ENCODE measurements at regions not wholly inside any gene's neighbourhood (a gene's known extent, or its start where the extent isn't known, plus 50 kb on each side); places are given as distances from the start of the nearest gene placed in this dataset.

- no peak overlapping the region for H4K8ac ChIP-seq (ENCODE audit: extremely low read depth, insufficient read depth, low read length)
Measured at GRCh38 chr3:26029321-26029720, 239.4 kb downstream of the OXSM start.

More at GRCh38 chr3:26029321-26029720, 239.4 kb downstream of the OXSM start:
- H4K20me1 ChIP-seq (replicated peaks in 1 of 2; ENCODE audit: control insufficient read depth in 1 of 2, insufficient read depth in 2 of 2, low read length in 2 of 2), result no peaks in the 10 kb centered on the region
- H4K91ac ChIP-seq (replicated peaks; ENCODE audit: insufficient read length, low read length), result no peak overlapping the region
- H3K56ac ChIP-seq (replicated peaks; ENCODE audit: insufficient read length, low read depth, low read length), result no peak overlapping the region
- H2BK12ac ChIP-seq (ENCODE audit: low read depth, low read length), result no peak overlapping the region
- no peak overlapping the region for H3K14ac ChIP-seq (ENCODE audit: insufficient read length)
- H3K79me1 ChIP-seq (ENCODE audit: low read depth, low read length), result no peaks in the 10 kb centered on the region
- no peak overlapping the region for H4K5ac ChIP-seq (ENCODE audit: insufficient read length, low read depth, low read length)
- WGBS, 2 experiments (ENCODE audit: extremely low coverage in 1 of 2, insufficient coverage in 1 of 2, insufficient read length in 1 of 2, insufficient replicate concordance in 2 of 2, low coverage in 1 of 2, low lambda C conversion rate in 2 of 2, missing lambda C conversion rate in 1 of 2), result 88% methylated on average over 2 of the region's 2 CpGs; no CpG with 5 or more reads in 1 of the 2 experiments
- TF ChIP-seq FOSL1 (IDR thresholded peaks at IDR 0.05; ENCODE audit: insufficient read depth, low read depth, low read length), result no peak
- no peak for TF ChIP-seq BACH1 (IDR thresholded peaks at IDR 0.05; ENCODE audit: low read length)
- no peak for TF ChIP-seq CBX8 (IDR thresholded peaks at IDR 0.05; ENCODE audit: borderline replicate concordance, low read depth, low read length)
- TF ChIP-seq HDAC6 (IDR thresholded peaks at IDR 0.05; ENCODE audit: low read depth, low read length), result no peak
- TF ChIP-seq POLR2A (IDR thresholded peaks at IDR 0.05; ENCODE audit: control extremely low read depth in 1 of 2, low read depth in 2 of 2, low read length in 2 of 2), result no peak
- TF ChIP-seq RNF2 (IDR thresholded peaks at IDR 0.05; ENCODE audit: borderline replicate concordance, low read depth, low read length, missing control alignments, poor library complexity, severe bottlenecking), result no peak
- no peak for TF ChIP-seq TCF12 (IDR thresholded peaks at IDR 0.05; ENCODE audit: low read depth, low read length)
- TF ChIP-seq RBBP5 (IDR thresholded peaks at IDR 0.05; ENCODE audit: borderline replicate concordance, low read depth, low read length), result no peak
- TF ChIP-seq SIRT6 (IDR thresholded peaks at IDR 0.05; ENCODE audit: low read length), result no peak
- TF ChIP-seq JUN (IDR thresholded peaks at IDR 0.05; ENCODE audit: low read depth, low read length), result no peak
- no peak for TF ChIP-seq SRF (IDR thresholded peaks at IDR 0.05; ENCODE audit: low read depth, low read length)
- no peak for TF ChIP-seq PHF8 (conservative IDR thresholded peaks at IDR 0.05; ENCODE audit: low read depth, low read length)
- no peak for TF ChIP-seq EP300 (IDR thresholded peaks at IDR 0.05; ENCODE audit: borderline replicate concordance in 1 of 2, low read depth in 2 of 2, low read length in 2 of 2)
- ChIA-PET POLR2A (ENCODE audit: partially characterized antibody) (no interaction called here), CTCF (ENCODE audit: partially characterized antibody) (interaction anchor here (0.9 kb wide), 1 partner anchor 74 kb away, joined by 3 read pairs; no protein-coding TSS in a partner anchor)
- H2BK120ac ChIP-seq (replicated peaks; ENCODE audit: low read depth, low read length), result no peak overlapping the region
- H3K4ac ChIP-seq (replicated peaks; ENCODE audit: insufficient read length, low read depth, low read length), result no peak overlapping the region
- H3K4me3 ChIP-seq (ENCODE audit: extremely low read depth in 1 of 4, insufficient read depth in 2 of 4, low read depth in 3 of 4, low read length in 4 of 4), result no peak overlapping the region
- no peak overlapping the region for H2BK15ac ChIP-seq (ENCODE audit: low read length)
- H3K18ac ChIP-seq (ENCODE audit: extremely low read depth, low read length), result no peak overlapping the region
- no peaks in the 10 kb centered on the region for H3K27me3 ChIP-seq (replicated peaks in 1 of 4; ENCODE audit: control insufficient read depth in 3 of 4, extremely low read depth in 1 of 4, insufficient read depth in 3 of 4, low read length in 3 of 4)
- H3K27ac ChIP-seq (ENCODE audit: low read depth, low read length), result no peak overlapping the region
- H2BK5ac ChIP-seq (ENCODE audit: low read depth, low read length), result no peak overlapping the region
- no peak overlapping the region for H2BK20ac ChIP-seq (ENCODE audit: low read length)
- FAIRE-seq, result no peak
- no peaks in the 10 kb centered on the region for H3K36me3 ChIP-seq (ENCODE audit: control insufficient read depth in 2 of 4, insufficient read depth in 4 of 4, low read length in 3 of 4)
- H2AFZ ChIP-seq (ENCODE audit: low read length), result no peak overlapping the region
- H3K23me2 ChIP-seq (ENCODE audit: low read depth, low read length), result no peaks in the 10 kb centered on the region
- H3K9ac ChIP-seq (replicated peaks in 1 of 4; ENCODE audit: extremely low read depth in 1 of 4, low read depth in 3 of 4, low read length in 3 of 4), result no peak overlapping the region
- no peak for DNase-seq (ENCODE audit: low read depth in 1 of 2, low spot score in 2 of 2)
- no peaks in the 10 kb centered on the region for H3K79me2 ChIP-seq (ENCODE audit: control insufficient read depth in 1 of 2, insufficient read depth in 2 of 2, low read length in 2 of 2)
- H2AK5ac ChIP-seq (ENCODE audit: low read depth, low read length), result no peak overlapping the region
- H3K4me2 ChIP-seq (ENCODE audit: insufficient read depth in 1 of 2, low read depth in 2 of 2, low read length in 2 of 2), result no peak overlapping the region
- H3K23ac ChIP-seq (ENCODE audit: insufficient read length), result no peak overlapping the region
- no peaks in the 10 kb centered on the region for H3K9me3 ChIP-seq (ENCODE audit: insufficient read depth in 2 of 2, low read depth in 1 of 2, low read length in 1 of 2)
- no peaks in the 10 kb centered on the region for H3K4me1 ChIP-seq (replicated peaks in 1 of 4; ENCODE audit: control insufficient read depth in 3 of 4, insufficient read depth in 4 of 4, low read length in 3 of 4)
